AG09309 (cell line): ENCODE measurements at regions not wholly inside any gene's neighbourhood (a gene's known extent, or its start where the extent isn't known, plus 50 kb on each side); places are given as distances from the start of the nearest gene placed in this dataset.

Experiments used
- DNase-seq: peaks from one replicate; pipeline ENCODE4 v3.0.0-alpha.2; 2010; ENCODE audit warnings: low read depth
- H3K4me3 ChIP-seq: 2 replicates; pipeline ENCODE4 v1.5.1; 2011; ENCODE audit warnings: mild to moderate bottlenecking, low read depth, low read length, moderate library complexity; ENCODE audit not compliant: control insufficient read depth
- CTCF ChIP-seq: IDR thresholded peaks from 2 replicates; pipeline ENCODE4 v1.5.1; 2011; ENCODE audit warnings: mild to moderate bottlenecking, low read depth, low read length, inconsistent platforms; ENCODE audit not compliant: insufficient read depth, control insufficient read depth; ENCODE audit errors: missing control alignments

DNA sequence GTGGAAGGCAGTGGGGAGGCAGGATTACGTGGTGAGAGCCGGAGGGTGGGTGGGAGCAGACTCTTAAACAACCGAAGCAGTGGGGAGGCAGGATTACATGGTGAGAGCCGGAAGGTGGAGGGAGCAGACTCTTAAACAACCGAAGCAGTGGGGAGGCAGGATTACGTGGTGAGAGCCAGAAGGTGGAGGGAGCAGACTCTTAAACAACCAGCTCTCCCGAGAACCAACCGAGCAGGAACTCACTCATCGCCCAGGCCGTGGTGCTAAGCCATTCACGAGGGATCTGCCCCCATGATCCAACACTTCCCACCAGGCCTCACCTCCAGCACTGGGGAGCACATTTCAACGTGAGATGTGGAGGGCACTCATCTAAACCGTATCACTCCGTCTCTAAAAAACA lies 87.7 kb downstream of the RTP5 start:
- no peak for DNase-seq
- no peak for TF ChIP-seq CTCF
- no peak overlapping the region for H3K4me3 ChIP-seq

- DNase-seq: no peak
- TF ChIP-seq CTCF: no peak
- H3K4me3 ChIP-seq: no peak overlapping the region
These were observed 89.5 kb downstream of the RTP5 start for GRCh38 chr2:241958818-241959545.

- DNase-seq: no peak
- H3K4me3 ChIP-seq: no peak overlapping the region
- no peak for TF ChIP-seq CTCF
These were observed 90.3 kb downstream of the RTP5 start for GRCh38 chr2:241959751-241960269.

DNA sequence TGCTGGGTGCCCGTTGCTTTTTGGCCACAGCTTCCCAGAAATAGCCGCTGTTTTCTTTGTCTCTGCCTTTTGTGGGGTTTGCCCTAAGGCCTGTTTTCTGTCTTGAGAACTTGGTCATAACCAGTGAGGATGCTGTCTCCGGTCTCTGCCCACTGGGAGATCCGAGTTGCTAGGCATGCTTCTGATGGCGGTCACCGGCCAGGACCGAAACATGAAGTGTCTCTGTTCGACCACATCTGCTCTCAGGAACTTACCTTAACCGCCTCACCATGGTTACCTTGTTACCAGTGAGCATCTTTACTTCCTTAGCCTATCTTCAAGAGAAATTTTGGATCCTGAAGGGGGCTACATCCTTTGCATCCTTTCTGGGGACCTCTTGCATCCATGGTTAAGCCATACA lies 91.9 kb downstream of the RTP5 start:
- TF ChIP-seq CTCF: no peak
- no peak for DNase-seq
- no peak overlapping the region for H3K4me3 ChIP-seq

- DNase-seq: no peak
- no peak for TF ChIP-seq CTCF
- H3K4me3 ChIP-seq: no peak overlapping the region
These were observed 94.6 kb downstream of the RTP5 start for GRCh38 chr2:241964133-241964532.

DNA sequence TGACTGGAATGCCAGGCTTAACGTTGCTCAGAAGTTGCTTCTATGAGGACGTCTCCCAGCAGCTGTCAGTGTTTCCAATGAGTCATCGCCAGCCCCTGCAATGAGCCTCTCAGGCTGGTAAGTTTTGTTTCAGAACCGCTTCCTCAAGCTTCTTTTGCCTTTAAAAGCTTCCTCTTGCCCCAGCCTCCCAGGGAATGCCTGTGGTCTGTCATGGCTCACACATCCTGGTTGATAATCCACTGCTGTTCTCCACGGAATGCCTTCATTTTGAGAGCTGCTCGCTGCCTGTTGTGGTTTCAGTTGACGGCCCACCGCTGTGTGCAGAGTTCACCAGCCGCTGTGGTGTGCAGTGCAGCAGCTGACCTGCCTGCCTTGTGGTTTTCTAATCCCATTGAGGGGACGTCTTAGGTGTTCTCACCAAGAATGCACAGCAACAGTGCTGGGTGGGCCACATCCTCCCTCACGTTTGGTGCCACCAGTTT lies 96.4 kb downstream of the RTP5 start:
- peak overlapping the region; percentile 31 for H3K4me3 ChIP-seq
- peak; percentile 82 for DNase-seq
- no peak for TF ChIP-seq CTCF
